IPS DF 19.7 (cell line): ENCODE measurements at regions not wholly inside any gene's neighbourhood (a gene's known extent, or its start where the extent isn't known, plus 50 kb on each side); places are given as distances from the start of the nearest gene placed in this dataset.
A peak's percentile ranks its signal among the peaks of the same experiment; 100 is the strongest.

Experiments
- DNase-seq: peaks from one replicate; pipeline ENCODE4 v3.0.0-alpha.2; 2013; ENCODE audit warnings: low read depth, low spot score

DNA sequence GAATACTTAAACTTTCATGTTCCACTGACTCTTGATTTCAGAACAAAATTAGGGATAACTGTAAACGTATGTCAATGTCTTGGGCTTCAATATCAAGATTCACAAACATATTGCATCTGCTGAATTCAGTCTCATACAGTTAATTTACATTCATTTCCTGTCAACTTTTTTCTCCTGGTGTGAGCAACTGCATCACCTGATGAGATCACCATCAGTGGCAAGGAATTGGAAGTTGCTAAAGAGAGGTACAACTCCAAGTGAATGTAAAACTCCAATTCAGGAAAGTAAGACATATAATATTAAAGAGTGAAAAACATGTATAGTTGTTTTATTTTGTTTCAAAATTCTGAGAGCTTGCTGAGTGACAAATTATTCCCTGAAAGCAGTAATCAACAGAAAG, 1336.2 kb upstream of the C9orf72 start:
- DNase-seq = no peak

DNA sequence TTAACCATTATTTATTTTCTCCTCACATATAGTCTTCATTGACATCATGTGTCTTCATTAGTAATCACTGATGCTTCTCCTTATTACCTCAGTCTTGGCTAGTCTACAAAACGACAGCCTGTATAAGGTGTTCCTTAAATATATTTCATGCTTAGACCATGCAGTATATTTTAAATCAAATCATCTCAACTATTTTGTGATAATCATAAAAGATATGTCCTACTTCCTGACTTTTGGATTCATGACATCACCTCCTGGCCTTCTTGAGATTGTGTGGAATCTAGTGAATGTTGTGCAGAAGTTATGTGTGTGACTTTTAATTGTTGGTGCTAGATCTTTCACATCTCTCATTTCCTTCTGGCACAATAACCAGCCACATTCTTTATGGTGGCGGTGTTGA, 1339.3 kb upstream of the C9orf72 start:
- no peak for DNase-seq

DNA sequence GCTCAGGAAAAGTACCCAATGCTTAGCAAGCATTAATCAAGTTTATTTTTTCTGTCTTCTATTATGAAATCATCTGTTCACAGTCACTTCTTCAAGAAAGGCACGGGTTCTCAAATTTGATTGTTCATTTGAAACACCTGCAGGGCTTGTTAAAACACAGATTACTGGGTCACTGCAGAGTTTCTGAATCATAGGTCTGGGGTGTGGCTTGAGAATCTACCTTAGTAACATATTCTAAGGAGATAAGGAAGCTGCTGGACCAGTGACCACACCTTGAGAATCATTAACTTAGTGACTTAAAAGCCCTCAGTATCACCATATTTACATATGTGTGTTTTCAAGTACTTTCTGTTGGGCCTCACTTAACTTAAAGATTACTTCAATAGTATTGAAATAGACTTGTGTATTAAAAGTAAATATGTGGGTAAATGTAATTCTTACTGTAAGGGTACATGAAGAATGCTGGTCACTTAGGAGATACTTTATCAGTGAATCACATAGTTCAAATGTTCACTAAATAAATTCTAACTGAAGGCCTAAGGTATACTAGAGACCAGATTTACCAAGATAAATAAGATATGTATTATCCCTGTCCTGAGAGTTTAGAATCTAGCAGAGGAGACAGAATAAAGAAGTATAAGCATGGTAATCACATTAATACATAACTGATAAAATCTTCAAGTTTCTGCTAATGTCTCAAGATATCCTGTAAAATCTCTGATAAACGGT, 1342.1 kb upstream of the C9orf72 start:
- DNase-seq = no peak

DNA sequence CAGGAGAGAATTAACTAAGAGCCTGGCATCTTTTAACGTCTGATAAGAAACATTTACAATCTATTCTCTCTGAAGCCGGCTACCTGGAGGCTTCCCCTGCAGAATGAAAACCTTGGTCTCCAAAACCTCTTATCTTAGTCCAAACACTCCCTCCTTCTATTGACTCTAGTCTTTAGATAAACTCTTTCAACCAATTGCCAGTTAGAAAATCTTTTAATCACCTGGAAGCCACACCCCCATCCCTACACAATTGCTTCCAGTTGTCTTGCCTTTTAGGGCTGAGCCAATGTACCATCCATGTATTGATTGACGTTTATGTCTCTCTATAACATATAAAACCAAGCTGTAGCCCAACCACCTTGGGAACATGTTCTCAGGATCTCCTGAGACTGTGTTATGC, 1343.1 kb upstream of the C9orf72 start:
- DNase-seq = no peak

DNA sequence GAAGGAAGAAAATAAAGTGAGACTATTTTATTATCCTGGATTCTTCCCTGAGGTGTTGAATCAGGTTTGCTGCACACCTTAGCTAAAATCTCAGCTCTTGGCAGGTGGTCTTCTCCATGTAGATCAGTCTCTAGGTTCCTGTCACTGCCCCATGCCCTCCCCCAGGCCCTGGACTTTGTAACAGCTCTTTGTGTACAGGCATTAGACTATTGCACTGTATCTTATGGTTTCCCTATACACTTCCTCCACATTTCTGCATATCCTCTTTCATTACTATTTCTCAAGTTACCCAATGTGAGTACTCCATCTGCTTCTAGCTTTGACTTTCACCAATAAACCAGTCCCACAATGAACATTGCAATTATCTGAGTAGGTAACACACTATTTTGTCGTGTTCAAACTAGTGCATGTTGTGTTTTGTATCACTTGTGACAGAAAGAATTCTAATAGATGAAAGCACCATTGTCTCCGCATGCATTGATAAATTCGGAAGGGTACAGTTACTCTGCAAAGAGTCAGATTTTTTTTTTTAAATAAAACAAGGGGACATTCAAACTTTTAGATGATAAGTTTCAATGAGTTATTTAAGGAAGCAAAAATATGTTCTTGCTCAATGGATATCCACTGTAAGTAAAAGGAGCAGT, 1348.7 kb upstream of the C9orf72 start:
- no peak for DNase-seq

DNA sequence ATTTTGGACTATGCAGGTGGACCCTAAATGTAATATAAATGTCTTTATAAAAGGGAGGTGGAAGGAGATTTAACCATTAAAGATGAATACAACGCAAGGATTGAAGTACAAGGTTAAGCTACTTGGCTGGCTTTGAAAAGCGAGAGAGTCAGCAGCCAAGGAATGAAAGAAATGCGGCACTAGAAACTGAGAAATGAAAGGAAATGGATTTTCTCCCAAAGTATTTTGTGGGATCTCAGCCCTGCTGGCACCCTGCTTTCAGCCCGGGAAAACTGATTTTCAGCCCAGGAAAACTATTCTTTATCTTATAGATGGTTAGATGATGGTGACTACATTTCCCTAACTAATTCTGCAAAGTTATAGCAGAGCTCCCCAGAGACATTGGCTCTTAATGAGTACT, 1349.6 kb upstream of the C9orf72 start:
- no peak for DNase-seq

DNA sequence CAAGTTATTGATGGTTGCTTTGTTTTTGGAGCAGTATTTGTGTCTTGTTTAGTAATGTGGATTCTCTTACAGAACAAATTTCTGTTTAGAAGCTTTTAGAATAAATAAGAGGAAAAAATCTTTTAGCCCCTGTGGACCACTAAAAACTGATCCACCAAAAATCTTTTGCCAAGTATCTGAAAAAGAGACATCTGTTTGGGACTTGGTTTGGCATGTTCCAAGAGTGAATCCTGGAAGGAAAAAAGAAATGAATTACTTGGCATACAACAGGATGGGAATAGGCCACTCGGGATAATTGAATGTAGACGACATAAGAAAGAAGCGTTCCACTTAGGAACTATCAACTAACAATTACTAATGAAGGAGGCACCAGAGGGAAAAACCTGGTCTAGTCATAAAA, 1350.1 kb upstream of the C9orf72 start:
- DNase-seq = no peak

DNA sequence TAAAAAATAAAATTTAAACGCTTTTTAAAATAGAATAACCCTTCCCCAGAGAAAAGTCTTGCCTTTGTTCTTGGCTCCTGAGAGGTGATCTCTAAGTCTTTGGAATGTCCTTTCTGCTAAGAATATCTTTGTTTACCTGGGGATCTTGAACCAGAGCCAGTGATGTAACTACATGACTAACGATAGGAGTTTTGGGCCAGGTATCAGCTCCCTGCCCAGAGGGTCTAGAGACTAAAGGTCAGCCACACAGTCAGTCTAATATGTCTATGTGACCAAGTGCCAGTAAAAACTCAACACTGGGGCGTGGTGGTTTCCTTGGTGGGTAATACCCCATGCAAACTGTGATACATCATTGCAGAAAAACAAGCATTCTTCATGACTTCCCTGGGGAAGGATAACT, 1351.9 kb upstream of the C9orf72 start:
- DNase-seq = no peak

DNA sequence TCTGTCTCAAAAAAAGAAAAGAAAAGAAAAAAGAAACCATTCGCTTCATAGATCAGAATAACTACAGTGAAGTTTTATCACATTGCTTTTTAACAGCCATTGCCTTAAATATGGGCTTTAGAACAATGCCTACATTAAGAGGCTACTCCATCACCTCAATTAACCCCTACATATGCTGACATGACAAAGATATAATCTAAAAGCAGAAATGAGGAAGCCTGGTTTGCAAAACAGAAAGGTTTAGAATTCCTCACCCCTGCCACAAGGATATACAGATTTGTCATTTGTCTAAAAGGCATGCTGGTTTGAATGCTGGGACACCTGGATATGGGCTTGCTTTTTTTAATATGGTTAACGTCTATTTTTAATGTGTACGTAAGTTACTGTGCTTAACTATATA, 1353.0 kb upstream of the C9orf72 start:
- DNase-seq = no peak

DNA sequence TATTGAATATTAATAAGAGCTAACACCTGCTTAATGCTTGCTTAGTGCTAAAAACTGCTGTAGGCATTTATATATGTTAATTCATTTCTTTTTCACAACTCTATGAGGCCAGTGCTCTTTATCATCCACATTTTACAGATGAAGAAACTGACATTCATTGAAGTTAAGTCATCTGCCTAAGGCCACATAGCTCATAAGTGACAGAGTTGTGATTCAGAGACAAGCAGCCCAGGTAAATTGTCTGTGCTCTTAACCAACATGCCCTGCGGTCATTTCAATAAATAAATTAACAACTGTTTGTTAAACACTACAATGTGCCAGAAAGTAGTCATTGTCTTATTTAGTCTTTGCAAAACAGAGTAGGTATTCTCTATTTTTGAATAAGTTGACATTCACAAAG, 1354.4 kb upstream of the C9orf72 start:
- no peak for DNase-seq

DNA sequence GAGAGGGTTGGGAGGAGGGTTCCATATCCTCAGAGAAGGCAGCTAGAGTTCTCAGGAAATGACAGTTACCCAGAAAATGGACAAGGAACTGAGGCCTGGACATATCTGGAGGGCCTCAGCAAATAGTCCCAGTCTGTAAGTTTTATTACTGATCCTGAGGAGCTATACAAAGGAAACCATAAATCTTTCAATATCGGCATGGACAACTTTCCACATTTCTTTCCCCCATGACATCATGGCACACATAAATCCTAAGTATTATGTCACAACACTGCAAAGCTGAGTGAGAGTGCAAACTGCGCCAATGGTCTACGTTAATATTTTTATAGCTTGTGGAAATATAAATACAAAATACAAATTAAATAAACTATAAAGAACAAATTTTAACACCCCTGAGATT, 1356.2 kb upstream of the C9orf72 start:
- no peak for DNase-seq

DNA sequence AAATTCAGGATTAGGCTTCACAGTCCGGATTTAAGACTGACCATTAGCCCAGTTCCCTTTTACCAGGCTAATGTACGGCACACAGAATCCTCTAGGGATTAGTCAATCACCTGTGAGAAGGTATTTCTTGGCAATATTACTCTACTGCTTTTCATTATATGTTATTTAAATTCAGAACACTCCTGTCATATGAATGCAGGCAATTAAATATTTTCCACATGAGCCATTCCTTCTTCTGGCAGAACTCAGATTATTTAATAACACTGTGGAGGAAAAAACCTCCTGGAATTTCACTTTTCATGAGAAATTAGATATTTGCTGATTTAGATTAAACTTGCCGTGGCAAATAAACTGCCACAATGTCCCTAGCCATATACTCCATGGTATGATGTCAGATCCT, 1357.5 kb upstream of the C9orf72 start:
- no peak for DNase-seq

DNA sequence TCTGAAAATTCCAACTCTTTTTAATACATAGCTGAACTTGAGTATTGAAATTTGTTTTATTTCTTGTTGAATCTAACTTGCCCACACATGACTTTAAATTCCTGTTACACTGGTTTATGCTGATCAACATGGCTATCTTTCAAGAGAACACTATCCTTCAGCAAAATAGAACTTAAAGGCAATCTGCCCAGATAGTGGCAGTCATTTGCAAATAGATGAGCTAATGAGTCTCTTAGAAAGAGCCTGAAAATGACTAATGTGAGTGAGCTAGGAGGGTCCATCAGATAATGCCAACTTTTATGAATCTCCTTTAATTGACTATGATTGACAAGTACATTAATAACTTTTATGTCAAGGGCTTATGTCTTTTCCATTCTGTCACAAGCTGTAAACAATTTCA, 1360.8 kb upstream of the C9orf72 start:
- DNase-seq = no peak

DNA sequence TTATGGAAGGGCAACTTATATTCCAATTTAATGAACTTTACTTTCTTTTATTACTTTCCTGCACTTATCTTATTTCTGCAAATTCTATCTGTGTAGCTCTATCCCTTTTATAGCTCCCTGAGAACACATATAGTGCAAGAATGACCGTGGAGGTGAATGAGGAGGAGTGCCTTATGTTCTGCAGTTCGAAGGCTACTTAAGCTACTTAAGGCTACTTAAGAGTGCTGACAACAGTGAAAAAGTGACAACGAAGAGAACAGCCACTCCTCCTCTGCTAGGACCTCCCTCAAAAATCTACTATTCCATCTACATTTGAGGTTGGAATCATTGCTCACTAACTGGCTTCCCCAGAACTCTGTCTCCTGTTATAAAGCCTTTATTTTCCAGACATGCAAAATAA, 1365.7 kb upstream of the C9orf72 start:
- no peak for DNase-seq

DNA sequence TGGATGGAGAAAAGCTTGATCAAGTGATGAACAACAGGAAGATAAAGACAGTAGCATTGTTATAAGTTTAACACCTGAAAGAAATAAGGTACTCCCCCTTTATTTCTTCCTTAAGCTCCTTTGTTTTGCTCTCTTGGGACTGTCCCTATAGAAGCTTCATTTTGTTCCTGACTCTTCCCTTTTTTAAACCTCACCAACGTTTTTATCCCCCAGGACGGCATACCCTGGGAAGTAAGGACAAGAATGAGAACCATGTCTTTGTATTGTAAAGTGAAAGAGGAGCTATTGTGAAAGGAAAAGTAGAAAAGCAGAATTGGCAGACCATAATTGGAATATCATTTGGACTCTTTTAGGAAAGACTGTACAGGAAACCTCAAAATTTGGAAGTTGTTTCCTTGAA, 1368.6 kb upstream of the C9orf72 start:
- DNase-seq = no peak

DNA sequence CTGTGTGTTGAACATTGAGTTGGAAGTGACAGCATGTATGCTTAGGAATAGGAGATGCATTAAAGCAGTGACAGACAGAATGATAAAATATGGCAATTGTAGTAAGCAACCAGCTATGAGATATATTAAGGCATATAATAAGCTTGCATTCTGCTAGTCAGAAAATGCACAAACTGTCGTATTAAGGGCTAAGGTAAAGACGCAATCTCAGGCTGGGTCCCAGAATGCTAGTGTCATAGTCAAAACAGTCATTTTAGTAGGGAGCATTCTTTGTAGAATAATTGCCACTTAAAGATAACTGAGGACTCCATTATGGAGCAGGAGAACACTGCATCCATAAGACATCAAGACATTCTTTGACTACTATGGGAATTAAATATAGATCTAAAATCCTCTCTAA, 1369.7 kb upstream of the C9orf72 start:
- DNase-seq = no peak

DNA sequence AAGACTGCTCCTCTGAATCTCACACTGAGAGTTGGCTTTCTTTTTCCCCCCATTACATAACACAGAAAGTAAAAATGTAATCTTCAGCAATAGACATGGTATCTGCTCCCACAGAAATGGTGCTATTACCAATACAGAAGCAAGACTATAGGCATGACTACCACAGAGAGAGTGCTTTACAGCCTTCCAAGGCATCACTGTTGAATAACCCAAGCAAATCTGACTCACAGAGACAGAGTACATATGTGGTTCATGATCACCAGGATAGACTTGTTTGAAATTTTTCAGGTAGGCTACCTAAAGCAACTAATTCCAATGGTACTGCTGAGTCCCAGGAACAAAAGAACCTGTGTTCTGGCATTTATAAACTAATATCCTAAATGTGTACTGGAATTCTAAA, 1373.4 kb upstream of the C9orf72 start:
- DNase-seq = no peak

DNA sequence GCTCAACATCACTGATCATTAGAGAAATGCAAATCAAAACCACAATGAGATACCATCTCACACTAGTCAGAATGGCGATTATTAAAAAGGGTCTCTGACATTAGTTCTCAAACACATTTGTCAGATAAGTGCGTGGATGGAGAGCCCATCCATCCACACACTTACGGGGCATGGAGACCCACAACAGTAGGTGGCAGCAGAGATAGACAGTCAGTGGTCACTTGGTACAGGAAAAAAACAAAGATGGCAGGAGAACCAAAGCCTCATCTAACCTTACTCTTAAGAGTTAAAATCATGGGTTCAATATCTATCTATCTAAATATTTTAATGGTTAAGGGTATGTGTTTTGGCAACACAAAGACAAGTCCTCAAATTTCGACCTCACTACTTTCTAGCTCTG, 1378.7 kb upstream of the C9orf72 start:
- DNase-seq = no peak

DNA sequence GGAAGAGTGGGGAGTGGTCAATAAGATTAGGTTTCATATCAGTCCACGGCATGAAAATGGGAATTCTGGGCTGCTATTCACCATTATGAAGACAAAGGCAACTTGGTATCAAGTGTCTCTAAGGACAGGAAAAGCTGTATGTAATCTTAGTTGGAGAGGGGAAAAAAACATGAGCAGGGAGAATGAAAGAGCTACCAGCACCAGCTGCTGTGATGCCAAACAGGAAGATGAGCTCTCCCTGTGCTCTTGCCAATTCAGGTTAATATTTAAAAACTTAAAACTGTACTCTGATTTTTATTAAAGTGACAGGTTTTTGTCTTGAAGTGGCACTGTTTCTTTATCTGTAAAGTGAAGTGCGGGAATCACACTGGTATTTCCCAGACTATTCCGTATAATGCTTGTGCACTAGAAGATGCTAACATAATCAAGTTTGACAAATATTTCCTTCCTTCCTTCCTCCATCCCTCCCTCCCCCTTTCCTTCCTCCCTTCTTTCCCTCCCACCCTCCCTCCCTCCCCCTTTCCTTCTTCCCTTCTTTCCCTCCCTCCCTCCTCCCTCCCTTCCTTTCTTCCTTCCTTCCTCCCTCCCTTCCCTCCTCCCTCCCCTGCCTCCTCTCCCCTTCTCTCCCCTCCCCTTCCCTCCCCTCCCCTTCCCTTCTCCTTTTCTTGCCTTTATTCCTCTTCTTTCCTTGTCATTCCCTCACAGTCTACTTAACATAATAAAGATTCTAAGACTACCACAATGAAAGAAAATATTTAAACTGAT, 1383.0 kb upstream of the C9orf72 start:
- no peak for DNase-seq

DNA sequence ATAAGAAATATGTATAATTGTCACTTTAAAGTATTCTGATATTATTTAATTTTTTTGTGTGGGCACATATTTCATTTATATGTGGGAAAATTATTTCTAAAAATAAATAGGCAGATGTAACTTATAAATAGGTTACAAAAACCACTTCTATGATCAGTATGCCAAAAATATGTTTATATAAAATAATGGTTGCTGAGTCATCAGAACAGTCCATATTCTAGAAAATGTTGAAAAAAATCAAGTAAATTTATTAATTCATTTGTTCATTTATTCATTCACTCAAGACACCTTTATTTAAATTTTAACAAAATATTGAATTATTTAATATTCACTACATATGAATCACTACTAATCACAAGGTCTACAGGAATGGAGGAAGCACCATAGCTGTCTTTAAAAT, 1387.3 kb upstream of the C9orf72 start:
- no peak for DNase-seq

DNA sequence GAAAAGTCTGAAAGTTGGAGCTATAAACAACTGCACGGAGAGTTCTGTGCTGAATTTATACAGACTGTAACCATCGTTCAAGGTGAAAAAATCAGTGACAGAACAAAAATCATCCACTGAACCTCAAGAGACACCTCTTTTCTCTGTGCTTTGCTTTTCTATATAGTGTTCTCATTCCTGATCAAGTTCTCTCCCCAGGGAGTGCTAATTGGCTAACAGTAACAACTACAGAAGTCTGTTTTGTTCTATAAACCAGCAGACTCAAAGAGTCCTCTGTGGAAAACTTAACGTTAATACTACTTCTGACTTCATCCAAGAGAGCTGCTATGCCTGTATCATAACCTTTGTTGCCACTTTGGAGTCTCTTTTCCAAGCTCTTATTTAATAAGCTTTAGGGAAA, 1388.3 kb upstream of the C9orf72 start:
- no peak for DNase-seq

DNA sequence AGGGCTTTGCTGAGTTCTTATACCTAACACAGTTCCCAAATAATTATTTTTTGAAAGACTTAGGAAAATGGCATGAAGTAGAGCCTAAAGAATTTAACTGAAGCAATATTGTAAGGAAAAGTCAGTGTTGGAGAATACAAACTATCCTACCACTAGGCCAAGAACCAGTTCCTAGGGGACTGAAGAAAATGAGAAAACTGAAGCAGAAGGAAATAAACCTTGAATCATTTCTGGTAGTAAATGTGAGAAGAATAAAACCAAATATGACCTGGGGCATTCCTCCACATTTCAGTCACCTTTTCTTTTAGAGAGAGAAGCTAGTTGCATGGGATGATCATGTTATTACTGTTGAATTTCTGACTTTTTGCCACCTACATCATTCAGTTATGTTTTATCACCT, 1393.9 kb upstream of the C9orf72 start:
- DNase-seq = no peak

DNA sequence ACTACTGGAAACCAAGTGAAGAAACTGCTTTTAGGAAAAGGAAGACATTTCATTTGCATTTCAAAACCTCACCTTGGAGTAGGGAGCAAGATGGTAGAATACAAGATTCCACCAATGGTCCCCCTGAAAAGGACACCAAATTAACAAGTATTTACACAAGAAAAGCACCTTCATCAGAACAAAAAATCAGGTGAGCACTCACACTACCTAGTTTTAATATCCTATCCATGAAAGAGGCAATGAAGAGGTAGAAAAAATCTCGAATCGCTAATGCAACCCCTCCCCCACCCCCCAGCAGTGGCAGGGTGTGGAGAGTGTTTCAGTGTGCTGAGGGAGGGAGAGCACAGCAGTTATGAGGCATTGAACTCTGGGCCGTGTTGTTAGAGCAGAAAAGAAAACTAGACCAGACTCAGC, 1397.0 kb upstream of the C9orf72 start:
- DNase-seq = peak; percentile 96
